ENCODE measurements at regions not wholly inside any gene's neighbourhood (a gene's known extent, or its start where the extent isn't known, plus 50 kb on each side); places are given as distances from the start of the nearest gene placed in this dataset.

DNA sequence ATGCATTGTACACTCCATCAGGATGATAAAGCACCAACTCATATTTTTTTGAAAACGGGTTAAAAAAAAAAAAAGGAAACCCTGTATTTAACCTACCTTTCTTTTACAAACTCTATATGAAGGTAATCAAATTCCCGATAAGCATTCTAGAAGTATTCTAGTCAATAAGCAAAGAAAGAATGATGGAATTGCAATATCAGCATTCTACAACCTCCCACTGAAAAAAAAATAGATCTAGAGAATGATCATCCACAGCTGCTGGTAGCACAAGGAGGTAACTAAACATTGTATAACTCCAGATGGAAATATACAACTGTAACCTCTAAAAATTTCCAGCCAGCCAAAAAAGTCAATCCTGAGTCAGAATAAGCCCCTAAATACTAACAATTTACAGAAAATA, 95.3 kb upstream of the DCC start:
- no peak overlapping the region for H2BK5ac ChIP-seq (ENCODE audit: low read depth, low read length)
- H2BK12ac ChIP-seq (ENCODE audit: low read depth, low read length), result no peak overlapping the region
- no peak overlapping the region for H3K56ac ChIP-seq (replicated peaks; ENCODE audit: insufficient read length, low read depth, low read length)
- no peaks in the 10 kb centered on the region for H3K79me1 ChIP-seq (ENCODE audit: low read depth, low read length)
- no peak overlapping the region for H4K5ac ChIP-seq (ENCODE audit: insufficient read length, low read depth, low read length)
- no peak overlapping the region for H2AFZ ChIP-seq (ENCODE audit: low read length)
- H3K18ac ChIP-seq (ENCODE audit: extremely low read depth, low read length), result no peak overlapping the region
- H2BK20ac ChIP-seq (ENCODE audit: low read length), result no peak overlapping the region
- H3K23me2 ChIP-seq (ENCODE audit: low read depth, low read length), result no peaks in the 10 kb centered on the region
- no peak overlapping the region for H3K9ac ChIP-seq (replicated peaks in 1 of 4; ENCODE audit: extremely low read depth in 1 of 4, low read depth in 3 of 4, low read length in 3 of 4)
- H3K4me1 ChIP-seq (replicated peaks in 1 of 4; ENCODE audit: control insufficient read depth in 3 of 4, insufficient read depth in 4 of 4, low read length in 3 of 4), result no peaks in the 10 kb centered on the region
- 95% methylated on average over 2 of the region's 2 CpGs; no CpG with 5 or more reads in 1 of the 2 experiments for WGBS, 2 experiments (ENCODE audit: extremely low coverage in 1 of 2, insufficient coverage in 1 of 2, insufficient read length in 1 of 2, insufficient replicate concordance in 2 of 2, low coverage in 1 of 2, low lambda C conversion rate in 2 of 2, missing lambda C conversion rate in 1 of 2)
- no peak overlapping the region for H3K4ac ChIP-seq (replicated peaks; ENCODE audit: insufficient read length, low read depth, low read length)
- H4K91ac ChIP-seq (replicated peaks; ENCODE audit: insufficient read length, low read length), result no peak overlapping the region
- DNase-seq (ENCODE audit: low read depth in 1 of 2, low spot score in 2 of 2) (no peak), FAIRE-seq (no peak)
- no peaks in the 10 kb centered on the region for H3K27me3 ChIP-seq (replicated peaks in 1 of 4; ENCODE audit: control insufficient read depth in 3 of 4, extremely low read depth in 1 of 4, insufficient read depth in 3 of 4, low read length in 3 of 4)
- H3K79me2 ChIP-seq (ENCODE audit: control insufficient read depth in 1 of 2, insufficient read depth in 2 of 2, low read length in 2 of 2), result no peaks in the 10 kb centered on the region
- H4K8ac ChIP-seq (ENCODE audit: extremely low read depth, insufficient read depth, low read length), result no peak overlapping the region
- no peaks in the 10 kb centered on the region; a peak in 1 of 8 replicates for H3K36me3 ChIP-seq (ENCODE audit: control insufficient read depth in 2 of 4, insufficient read depth in 4 of 4, low read length in 3 of 4)
- no peak overlapping the region for H3K14ac ChIP-seq (ENCODE audit: insufficient read length)
- ChIA-PET POLR2A (ENCODE audit: partially characterized antibody) (no interaction called here), CTCF (ENCODE audit: partially characterized antibody) (no interaction called here)
- H2BK15ac ChIP-seq (ENCODE audit: low read length), result no peak overlapping the region
- no peak overlapping the region for H2AK5ac ChIP-seq (ENCODE audit: low read depth, low read length)
- H3K9me3 ChIP-seq (ENCODE audit: insufficient read depth in 2 of 2, low read depth in 1 of 2, low read length in 1 of 2), result peaks cover 3 to 4% of the 10 kb centered on the region in 2 experiments; a peak in 1 of 4 replicates
- no peak overlapping the region for H3K23ac ChIP-seq (ENCODE audit: insufficient read length)
- no peak overlapping the region for H3K27ac ChIP-seq (ENCODE audit: low read depth, low read length)
- no peak overlapping the region for H3K4me2 ChIP-seq (ENCODE audit: insufficient read depth in 1 of 2, low read depth in 2 of 2, low read length in 2 of 2)
- no peaks in the 10 kb centered on the region for H4K20me1 ChIP-seq (replicated peaks in 1 of 2; ENCODE audit: control insufficient read depth in 1 of 2, insufficient read depth in 2 of 2, low read length in 2 of 2)
- H2BK120ac ChIP-seq (replicated peaks; ENCODE audit: low read depth, low read length), result no peak overlapping the region
- H3K4me3 ChIP-seq (ENCODE audit: extremely low read depth in 1 of 4, insufficient read depth in 2 of 4, low read depth in 3 of 4, low read length in 4 of 4), result no peak overlapping the region
- TF ChIP-seq EP300 (IDR thresholded peaks at IDR 0.05; ENCODE audit: borderline replicate concordance in 1 of 2, low read depth in 2 of 2, low read length in 2 of 2) (no peak), RFX5 (IDR thresholded peaks at IDR 0.05; ENCODE audit: borderline replicate concordance, low read depth, low read length) (no peak), BCL11A (IDR thresholded peaks at IDR 0.05; ENCODE audit: low read depth in 2 of 2, low read length in 2 of 2) (no peak), CBX8 (IDR thresholded peaks at IDR 0.05; ENCODE audit: borderline replicate concordance, low read depth, low read length) (no peak), POU5F1 (IDR thresholded peaks at IDR 0.05; ENCODE audit: low read depth, low read length) (no peak), POLR2AphosphoS5 (IDR thresholded peaks at IDR 0.05; ENCODE audit: low read depth, low read length) (no peak), SIN3A (conservative IDR thresholded peaks at IDR 0.05 in 1 of 2, IDR thresholded peaks at IDR 0.05 in 1 of 2; ENCODE audit: low read depth in 1 of 2, low read length in 2 of 2) (no peak), CREB1 (IDR thresholded peaks at IDR 0.05) (no peak), BRCA1 (IDR thresholded peaks at IDR 0.05; ENCODE audit: low read depth, low read length) (no peak), GTF2F1 (IDR thresholded peaks at IDR 0.05; ENCODE audit: borderline replicate concordance, low read depth, low read length) (no peak), KDM1A (IDR thresholded peaks at IDR 0.05; ENCODE audit: borderline replicate concordance, low read length) (no peak), JUND (IDR thresholded peaks at IDR 0.05; ENCODE audit: low read length) (no peak), CBX5 (IDR thresholded peaks at IDR 0.05; ENCODE audit: low read depth, low read length) (no peak), EGR1 (IDR thresholded peaks at IDR 0.05; ENCODE audit: borderline replicate concordance, low read depth, low read length) (no peak)
- TF ChIP-seq, protein P1, sequence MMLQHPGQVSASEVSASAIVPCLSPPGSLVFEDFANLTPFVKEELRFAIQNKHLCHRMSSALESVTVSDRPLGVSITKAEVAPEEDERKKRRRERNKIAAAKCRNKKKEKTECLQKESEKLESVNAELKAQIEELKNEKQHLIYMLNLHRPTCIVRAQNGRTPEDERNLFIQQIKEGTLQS (IDR thresholded peaks at IDR 0.05; ENCODE audit: insufficient read depth, low read depth, low read length), result no peak
